PC-9 (cell line): ENCODE measurements at regions not wholly inside any gene's neighbourhood (a gene's known extent, or its start where the extent isn't known, plus 50 kb on each side); places are given as distances from the start of the nearest gene placed in this dataset.

Experiments used
- BruUV-seq: library from RNA; stranded (reverse); fragments of 400-500 nt; replicated peaks from 2 replicates; lab custom pipeline; 2021; lab: Mats Ljungman, UMichigan
- CTCF ChIA-PET: fragments of 300-600 bp; sonication (Branson Sonifier 250); formaldehyde crosslinking; loops from one replicate; lab custom pipeline; 2022; ENCODE audit warnings: antibody characterized with exemption; lab: Charles Lee
- POLR2A ChIA-PET: fragments of 300-600 bp; sonication (Branson Sonifier 250); formaldehyde crosslinking; loops from one replicate; lab custom pipeline; 2022; ENCODE audit warnings: antibody characterized with exemption; ENCODE audit not compliant: unreplicated experiment; lab: Charles Lee
- DNase-seq, 2 experiments: peaks; one replicate each; pipeline versions ENCODE4 v3.0.0 to v3.0.0-alpha.2; 2015 to 2022; ENCODE audit warnings: mixed read lengths in 1 of 2
- H2AFZ ChIP-seq: fragments of 200-600 bp; sonication (generic); 2 replicates; pipeline ENCODE4 v1.8.1; 2017; ENCODE audit warnings: antibody characterized with exemption
- H3F3A ChIP-seq: fragments of 200-600 bp; sonication (generic); 2 replicates; pipeline ENCODE4 v1.8.1; 2017; ENCODE audit warnings: antibody characterized with exemption, mild to moderate bottlenecking, low read depth; ENCODE audit not compliant: insufficient read depth
- H3K27ac ChIP-seq: fragments of 200-600 bp; sonication (generic); 2 replicates; pipeline ENCODE4 v1.6.1; 2016; ENCODE audit warnings: mixed run types
- H3K27me3 ChIP-seq: fragments of 200-600 bp; sonication (generic); 2 replicates; pipeline ENCODE4 v1.6.1; 2016; ENCODE audit warnings: low read depth, mixed run types; ENCODE audit not compliant: insufficient read depth
- H3K36me3 ChIP-seq: fragments of 200-600 bp; sonication (generic); 2 replicates; pipeline ENCODE4 v1.6.1; 2016; ENCODE audit warnings: low read depth, mixed run types
- H3K4me1 ChIP-seq: fragments of 200-600 bp; sonication (generic); replicated peaks from 2 replicates; pipeline ENCODE4 v1.6.1; 2016; ENCODE audit warnings: mixed run types; ENCODE audit not compliant: insufficient read depth
- H3K4me2 ChIP-seq: fragments of 200-600 bp; sonication (generic); 2 replicates; pipeline ENCODE4 v1.6.1; 2017; ENCODE audit warnings: mixed run types
- H3K4me3 ChIP-seq: fragments of 200-600 bp; sonication (generic); 2 replicates; pipeline ENCODE4 v1.6.1; 2016; ENCODE audit warnings: mixed run types
- H3K79me2 ChIP-seq: fragments of 200-600 bp; sonication (generic); 2 replicates; pipeline ENCODE4 v1.6.1; 2017; ENCODE audit warnings: low read depth, mixed run types
- H3K9me2 ChIP-seq: fragments of 200-600 bp; sonication (generic); 2 replicates; pipeline ENCODE4 v1.8.1; 2017; ENCODE audit warnings: mild to moderate bottlenecking; ENCODE audit not compliant: insufficient read depth
- H3K9me3 ChIP-seq: fragments of 200-600 bp; sonication (generic); 2 replicates; pipeline ENCODE4 v1.8.1; 2016; ENCODE audit warnings: low read depth; ENCODE audit not compliant: insufficient read depth
- H4K20me1 ChIP-seq: fragments of 200-600 bp; sonication (generic); 2 replicates; pipeline ENCODE4 v1.8.1; 2017; ENCODE audit not compliant: insufficient read depth
- EZH2 ChIP-seq: fragments of 200-600 bp; sonication (generic); IDR thresholded peaks from 2 replicates; pipeline ENCODE4 v1.8.0; 2017; ENCODE audit warnings: antibody characterized with exemption, low read depth
- intact Hi-C: fragments of 100-400 bp; cut with micrococcal nuclease; formaldehyde crosslinking; loops from one replicate; pipeline ENCODE4 v1.10.0; 2022; ENCODE audit not compliant: unreplicated experiment
- TF ChIP-seq, protein P1 (sequence below): fragments of 200-600 bp; sonication (generic); conservative IDR thresholded peaks from 2 replicates; pipeline ENCODE4 v1.6.1; 2017; ENCODE audit warnings: mixed run types, antibody characterized with exemption, mild to moderate bottlenecking, moderate library complexity

- H3K27ac ChIP-seq: no peak overlapping the region
- no peaks in the 10 kb centered on the region for H4K20me1 ChIP-seq
- H3K9me3 ChIP-seq: no peaks in the 10 kb centered on the region
- peaks cover 10% of the 10 kb centered on the region; the same call in 1 of the 2 replicates for H3K27me3 ChIP-seq
- no peaks in the 10 kb centered on the region for H3K9me2 ChIP-seq
- CTCF ChIA-PET: no interaction called here
- POLR2A ChIA-PET: no interaction called here
- BruUV-seq: no TSS peak
- no peaks in the 10 kb centered on the region for H3K79me2 ChIP-seq
- no peak for DNase-seq
- H3K4me1 ChIP-seq: no peaks in the 10 kb centered on the region; the same call in 1 of the 2 replicates
- no peaks in the 10 kb centered on the region for H3F3A ChIP-seq
- no peak overlapping the region for H3K4me2 ChIP-seq
- intact Hi-C loops: no loop called here
- H2AFZ ChIP-seq: no peak overlapping the region
- no peaks in the 10 kb centered on the region for H3K36me3 ChIP-seq
- no peak overlapping the region for H3K4me3 ChIP-seq
- no peak for TF ChIP-seq EZH2
- TF ChIP-seq, protein P1, sequence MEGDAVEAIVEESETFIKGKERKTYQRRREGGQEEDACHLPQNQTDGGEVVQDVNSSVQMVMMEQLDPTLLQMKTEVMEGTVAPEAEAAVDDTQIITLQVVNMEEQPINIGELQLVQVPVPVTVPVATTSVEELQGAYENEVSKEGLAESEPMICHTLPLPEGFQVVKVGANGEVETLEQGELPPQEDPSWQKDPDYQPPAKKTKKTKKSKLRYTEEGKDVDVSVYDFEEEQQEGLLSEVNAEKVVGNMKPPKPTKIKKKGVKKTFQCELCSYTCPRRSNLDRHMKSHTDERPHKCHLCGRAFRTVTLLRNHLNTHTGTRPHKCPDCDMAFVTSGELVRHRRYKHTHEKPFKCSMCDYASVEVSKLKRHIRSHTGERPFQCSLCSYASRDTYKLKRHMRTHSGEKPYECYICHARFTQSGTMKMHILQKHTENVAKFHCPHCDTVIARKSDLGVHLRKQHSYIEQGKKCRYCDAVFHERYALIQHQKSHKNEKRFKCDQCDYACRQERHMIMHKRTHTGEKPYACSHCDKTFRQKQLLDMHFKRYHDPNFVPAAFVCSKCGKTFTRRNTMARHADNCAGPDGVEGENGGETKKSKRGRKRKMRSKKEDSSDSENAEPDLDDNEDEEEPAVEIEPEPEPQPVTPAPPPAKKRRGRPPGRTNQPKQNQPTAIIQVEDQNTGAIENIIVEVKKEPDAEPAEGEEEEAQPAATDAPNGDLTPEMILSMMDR: no peak
Observed at GRCh38 chr20:10133532-10133931, 85.1 kb upstream of the SNAP25 start.

GRCh38 chr20:10134176-10134575, 84.5 kb upstream of the SNAP25 start:
- Histone ChIP-seq H3K9me3 (no peaks in the 10 kb centered on the region), H3K4me1 (no peaks in the 10 kb centered on the region; the same call in 1 of the 2 replicates), H2AFZ (no peak overlapping the region), H3K27ac (no peak overlapping the region), H4K20me1 (no peaks in the 10 kb centered on the region), H3K4me3 (no peak overlapping the region), H3K9me2 (no peaks in the 10 kb centered on the region), H3K79me2 (no peaks in the 10 kb centered on the region), H3K36me3 (no peaks in the 10 kb centered on the region), H3F3A (no peaks in the 10 kb centered on the region), H3K4me2 (no peak overlapping the region), H3K27me3 (peaks cover 10% of the 10 kb centered on the region; the same call in 1 of the 2 replicates)
- no peak for TF ChIP-seq EZH2
- TF ChIP-seq, protein P1: no peak
- BruUV-seq: no TSS peak
- ChIA-PET CTCF (no interaction called here), POLR2A (no interaction called here)
- DNase-seq: no peak
- intact Hi-C loops: no loop called here

DNA sequence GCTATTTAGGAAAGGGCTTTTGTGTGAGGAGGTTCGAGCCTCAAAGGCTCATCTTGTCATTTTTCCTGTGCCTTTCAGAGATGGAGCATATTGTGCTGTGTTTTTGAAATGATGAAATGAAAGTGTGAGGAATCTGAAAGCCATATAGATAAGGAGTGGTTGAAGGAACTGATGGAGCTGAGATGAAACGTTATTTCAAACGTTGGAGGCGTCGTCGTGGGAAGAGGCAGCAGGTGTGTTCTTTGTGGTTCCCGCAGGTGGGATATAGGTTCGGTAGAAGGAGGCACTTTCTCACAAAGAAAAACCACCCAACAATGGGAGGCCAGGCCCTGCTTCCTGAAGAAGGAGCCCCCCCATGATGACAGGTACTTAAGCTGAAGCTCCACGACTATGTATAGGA, 83.2 kb upstream of the SNAP25 start:
- intact Hi-C loops: no loop called here
- Histone ChIP-seq H3K4me3 (no peak overlapping the region), H3K27me3 (peaks cover 6% of the 10 kb centered on the region; the same call in 1 of the 2 replicates), H3K79me2 (no peaks in the 10 kb centered on the region), H3K36me3 (no peaks in the 10 kb centered on the region), H2AFZ (no peak overlapping the region), H3K9me3 (no peaks in the 10 kb centered on the region), H3K9me2 (no peaks in the 10 kb centered on the region), H3K27ac (no peak overlapping the region), H3K4me1 (no peaks in the 10 kb centered on the region; the same call in 1 of the 2 replicates), H4K20me1 (no peaks in the 10 kb centered on the region), H3K4me2 (no peak overlapping the region), H3F3A (no peaks in the 10 kb centered on the region)
- no peak for DNase-seq
- ChIA-PET CTCF (no interaction called here), POLR2A (no interaction called here)
- TF ChIP-seq, protein P1: no peak
- no peak for TF ChIP-seq EZH2
- no TSS peak for BruUV-seq
